Activated T-cell treated with anti-CD3 and anti-CD28 coated beads, Interleukin-2, amount 50 U/mL, for 72 hours (primary cell): ENCODE measurements at regions not wholly inside any gene's neighbourhood (a gene's known extent, or its start where the extent isn't known, plus 50 kb on each side); places are given as distances from the start of the nearest gene placed in this dataset.

ENCODE experiments used
- ATAC-seq, 2 donors: fragments of 150-1000 bp; cut with Tn5 transposase; replicated peaks in 1 of 2; 2 replicates each; pipeline ENCODE4 v1.10.0; 2021; ENCODE audit warnings: moderate library complexity in 2 of 2, mild to moderate bottlenecking in 1 of 2
- DNase-seq, 2 donors: peaks; one replicate each; pipeline ENCODE4 v3.0.0; 2021 to 2022; ENCODE audit warnings: mixed read lengths in 1 of 2
- H3K27ac Mint-ChIP-seq: one replicate; pipeline ENCODE4 v1.8.0; 2022; ENCODE audit warnings: mild to moderate bottlenecking, moderate library complexity, mixed read lengths
- H3K27me3 Mint-ChIP-seq: one replicate; pipeline ENCODE4 v1.8.0; 2022; ENCODE audit warnings: low read depth, mixed read lengths
- H3K36me3 Mint-ChIP-seq, 2 donors: one replicate each; pipeline ENCODE4 v1.8.0; 2022; ENCODE audit warnings: mixed read lengths in 2 of 2, mild to moderate bottlenecking in 1 of 2; ENCODE audit not compliant: insufficient read depth in 2 of 2
- H3K4me1 Mint-ChIP-seq: one replicate; pipeline ENCODE4 v1.8.0; 2022; ENCODE audit warnings: low read depth, mixed read lengths
- H3K4me3 Mint-ChIP-seq, 2 donors: one replicate each; pipeline ENCODE4 v1.8.0; 2022; ENCODE audit warnings: mild to moderate bottlenecking in 2 of 2, mixed read lengths in 2 of 2, moderate library complexity in 2 of 2
- H3K9me3 Mint-ChIP-seq, 2 donors: one replicate each; pipeline ENCODE4 v1.8.0; 2022; ENCODE audit warnings: mixed read lengths in 2 of 2

DNA sequence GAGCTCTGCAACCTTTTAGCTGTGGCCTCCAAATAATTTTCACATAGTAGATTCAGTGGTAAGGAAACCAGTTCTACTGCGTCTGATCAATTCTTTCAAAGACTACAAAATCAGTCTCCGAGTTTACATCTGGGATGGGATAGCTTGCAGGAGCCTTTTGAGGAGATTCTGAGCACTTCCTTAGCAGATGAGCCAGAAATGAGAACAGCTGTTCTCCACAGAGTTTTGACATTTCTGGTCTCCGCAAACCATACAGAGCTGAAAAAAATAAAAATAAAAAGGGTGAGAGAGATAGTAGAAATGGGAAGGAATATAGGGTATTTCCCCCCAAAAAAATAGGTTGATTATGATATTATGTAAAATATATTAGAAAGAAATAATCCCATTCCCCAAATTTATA is 119.3 kb downstream of the LYPLAL1 start:
- Mint-ChIP-seq H3K27me3 (no peaks in the 10 kb centered on the region), H3K36me3 (peaks cover 0 to 1% of the 10 kb centered on the region in 2 donors), H3K4me3 (no peak overlapping the region), H3K4me1 (no peaks in the 10 kb centered on the region), H3K9me3 (no peaks in the 10 kb centered on the region), H3K27ac (no peak overlapping the region)
- no peak for DNase-seq
- no peak for ATAC-seq

DNA sequence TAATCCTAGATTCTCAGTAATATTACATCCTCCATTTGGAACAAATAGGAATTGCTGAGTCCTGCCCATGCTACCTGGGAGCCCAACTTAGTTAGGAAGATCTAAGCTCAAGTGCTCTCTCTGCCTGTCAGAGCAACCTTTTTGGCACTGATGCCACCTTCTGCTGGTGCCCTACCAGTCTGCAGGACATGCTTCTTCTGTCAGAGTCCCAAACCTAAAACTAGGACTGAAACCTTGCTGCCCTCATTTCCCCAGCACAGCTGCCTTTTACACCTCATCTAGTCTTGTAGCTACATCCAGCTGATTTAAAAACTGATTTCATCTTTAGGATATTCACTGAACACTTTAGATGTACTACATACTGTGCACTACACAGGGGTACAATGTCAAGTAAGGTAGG is 118.7 kb downstream of the LYPLAL1 start:
- no peak overlapping the region for H3K27ac Mint-ChIP-seq
- no peak overlapping the region for H3K4me3 Mint-ChIP-seq
- peaks cover 0 to 1% of the 10 kb centered on the region in 2 donors for H3K36me3 Mint-ChIP-seq
- no peaks in the 10 kb centered on the region for H3K4me1 Mint-ChIP-seq
- H3K27me3 Mint-ChIP-seq, result no peaks in the 10 kb centered on the region
- DNase-seq, result no peak
- no peaks in the 10 kb centered on the region for H3K9me3 Mint-ChIP-seq
- no peak for ATAC-seq

DNA sequence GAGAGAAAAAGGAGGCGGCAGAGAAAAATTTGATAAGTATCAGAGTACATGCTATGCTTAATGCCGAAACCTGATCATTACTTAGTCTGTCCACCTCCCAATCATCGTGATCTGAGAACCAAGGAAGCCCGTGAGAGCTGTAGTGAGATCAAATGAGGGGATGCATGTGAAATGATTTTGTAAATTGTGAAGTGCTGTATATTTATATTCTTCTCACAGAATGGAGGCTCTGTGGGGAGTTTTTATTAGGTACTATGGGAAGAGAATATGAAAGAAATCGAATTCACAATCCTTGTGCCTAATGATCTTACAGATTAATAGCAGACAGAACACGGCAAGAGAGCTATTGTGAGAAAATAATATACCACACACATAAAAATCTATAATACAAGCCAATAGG is 115.5 kb downstream of the LYPLAL1 start:
- ATAC-seq, result no peak
- H3K36me3 Mint-ChIP-seq, result no peaks in the 10 kb centered on the region
- H3K27me3 Mint-ChIP-seq, result no peaks in the 10 kb centered on the region
- H3K9me3 Mint-ChIP-seq, result peaks cover 0 to 2% of the 10 kb centered on the region in 2 donors
- no peaks in the 10 kb centered on the region for H3K4me1 Mint-ChIP-seq
- no peak overlapping the region for H3K27ac Mint-ChIP-seq
- no peak overlapping the region for H3K4me3 Mint-ChIP-seq
- DNase-seq, result no peak

GRCh38 chr1:219283541-219283940 is 109.9 kb downstream of the LYPLAL1 start:
- ATAC-seq (no peak), DNase-seq (no peak)

GRCh38 chr1:219281831-219282230 is 108.2 kb downstream of the LYPLAL1 start:
- ATAC-seq, result no peak
- peaks cover 2% of the 10 kb centered on the region in 2 donors for H3K9me3 Mint-ChIP-seq
- H3K36me3 Mint-ChIP-seq, result no peaks in the 10 kb centered on the region

More at GRCh38 chr1:219283541-219283940, 109.9 kb downstream of the LYPLAL1 start:
- Mint-ChIP-seq H3K27ac (no peak overlapping the region), H3K9me3 (peaks cover 2% of the 10 kb centered on the region in 2 donors), H3K36me3 (no peaks in the 10 kb centered on the region), H3K4me1 (no peaks in the 10 kb centered on the region), H3K27me3 (no peaks in the 10 kb centered on the region), H3K4me3 (no peak overlapping the region)

GRCh38 chr1:219279017-219279770 is 105.5 kb downstream of the LYPLAL1 start:
- no peaks in the 10 kb centered on the region for H3K36me3 Mint-ChIP-seq
- H3K4me3 Mint-ChIP-seq, result no peak overlapping the region
- no peak overlapping the region for H3K27ac Mint-ChIP-seq
- H3K27me3 Mint-ChIP-seq, result no peaks in the 10 kb centered on the region
- ATAC-seq (no peak), DNase-seq (no peak)
- H3K9me3 Mint-ChIP-seq, result peaks cover 0 to 2% of the 10 kb centered on the region in 2 donors
- H3K4me1 Mint-ChIP-seq, result no peaks in the 10 kb centered on the region

More at GRCh38 chr1:219281831-219282230, 108.2 kb downstream of the LYPLAL1 start:
- H3K27ac Mint-ChIP-seq, result no peak overlapping the region
- H3K27me3 Mint-ChIP-seq, result no peaks in the 10 kb centered on the region
- no peaks in the 10 kb centered on the region for H3K4me1 Mint-ChIP-seq
- DNase-seq, result no peak
- H3K4me3 Mint-ChIP-seq, result no peak overlapping the region

DNA sequence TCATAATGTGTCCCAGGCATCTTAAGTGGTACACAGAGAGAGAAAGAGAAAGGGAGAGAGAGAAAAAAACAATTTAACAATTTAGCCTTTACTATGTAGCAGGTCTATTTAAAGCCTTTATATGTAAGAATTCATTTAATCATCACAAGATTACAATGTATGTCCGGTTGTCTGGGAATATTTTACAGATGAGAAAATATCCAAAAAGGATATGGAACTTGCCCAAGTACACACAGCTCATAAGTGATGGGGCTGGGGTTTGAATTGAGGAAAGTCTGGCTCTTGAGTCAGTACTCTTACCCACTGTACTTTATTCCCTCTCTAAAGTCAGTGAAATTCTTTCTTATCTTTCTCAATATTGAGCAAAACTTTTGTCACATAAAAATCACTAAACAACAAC is 104.6 kb downstream of the LYPLAL1 start:
- H3K36me3 Mint-ChIP-seq, result no peaks in the 10 kb centered on the region
- no peak for DNase-seq
- no peak overlapping the region for H3K4me3 Mint-ChIP-seq
- no peak overlapping the region for H3K27ac Mint-ChIP-seq
- H3K9me3 Mint-ChIP-seq, result peaks cover 0 to 2% of the 10 kb centered on the region in 2 donors
- H3K4me1 Mint-ChIP-seq, result no peaks in the 10 kb centered on the region
- H3K27me3 Mint-ChIP-seq, result no peaks in the 10 kb centered on the region
- ATAC-seq, result no peak

GRCh38 chr1:219277304-219278105 is 103.8 kb downstream of the LYPLAL1 start:
- peaks cover 0 to 2% of the 10 kb centered on the region in 2 donors for H3K9me3 Mint-ChIP-seq
- H3K27ac Mint-ChIP-seq, result no peak overlapping the region
- DNase-seq, result no peak
- no peaks in the 10 kb centered on the region for H3K27me3 Mint-ChIP-seq
- ATAC-seq, result no peak
- H3K36me3 Mint-ChIP-seq, result no peaks in the 10 kb centered on the region
- no peak overlapping the region for H3K4me3 Mint-ChIP-seq
- no peaks in the 10 kb centered on the region for H3K4me1 Mint-ChIP-seq

GRCh38 chr1:219276049-219276738 is 102.5 kb downstream of the LYPLAL1 start:
- DNase-seq, result no peak
- H3K4me1 Mint-ChIP-seq, result no peaks in the 10 kb centered on the region
- H3K27me3 Mint-ChIP-seq, result no peaks in the 10 kb centered on the region
- no peak for ATAC-seq
- no peak overlapping the region for H3K27ac Mint-ChIP-seq
- no peak overlapping the region for H3K4me3 Mint-ChIP-seq
- H3K36me3 Mint-ChIP-seq, result no peaks in the 10 kb centered on the region
- H3K9me3 Mint-ChIP-seq, result no peaks in the 10 kb centered on the region

GRCh38 chr1:219273088-219273686 is 99.5 kb downstream of the LYPLAL1 start:
- no peak for DNase-seq
- Mint-ChIP-seq H3K27ac (no peak overlapping the region), H3K27me3 (no peaks in the 10 kb centered on the region)

GRCh38 chr1:219271818-219272535 is 98.3 kb downstream of the LYPLAL1 start:
- H3K27me3 Mint-ChIP-seq, result no peaks in the 10 kb centered on the region
- no peaks in the 10 kb centered on the region for H3K36me3 Mint-ChIP-seq
- no peak overlapping the region for H3K4me3 Mint-ChIP-seq
- H3K4me1 Mint-ChIP-seq, result no peaks in the 10 kb centered on the region
- H3K9me3 Mint-ChIP-seq, result no peaks in the 10 kb centered on the region
- ATAC-seq (no peak), DNase-seq (no peak)
- H3K27ac Mint-ChIP-seq, result no peak overlapping the region

More at GRCh38 chr1:219273088-219273686, 99.5 kb downstream of the LYPLAL1 start:
- Mint-ChIP-seq H3K4me3 (no peak overlapping the region), H3K9me3 (no peaks in the 10 kb centered on the region), H3K4me1 (no peaks in the 10 kb centered on the region), H3K36me3 (no peaks in the 10 kb centered on the region)
- no peak for ATAC-seq

DNA sequence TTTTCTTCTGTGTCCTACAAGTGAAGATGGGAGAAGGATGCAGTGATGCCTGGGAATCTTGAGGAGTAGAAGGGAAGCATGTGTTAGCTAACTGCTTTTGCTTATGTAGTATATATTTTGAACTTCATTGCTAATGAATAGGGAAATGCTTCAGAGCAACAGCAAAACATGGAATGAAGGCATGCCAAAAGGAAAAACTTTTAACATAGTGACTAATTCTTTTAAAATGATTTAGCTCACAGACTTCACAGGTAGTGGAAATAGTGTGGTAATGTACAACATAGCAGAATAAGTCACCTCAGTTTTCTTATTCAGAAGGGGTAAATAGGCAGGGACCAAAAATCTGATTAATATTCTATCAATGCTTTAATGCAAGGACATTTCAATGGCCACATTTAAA is 95.5 kb downstream of the LYPLAL1 start:
- Mint-ChIP-seq H3K27me3 (no peaks in the 10 kb centered on the region), H3K4me1 (no peaks in the 10 kb centered on the region), H3K36me3 (no peaks in the 10 kb centered on the region)

More for the DNA sequence above, 95.5 kb downstream of the LYPLAL1 start:
- no peak overlapping the region for H3K4me3 Mint-ChIP-seq
- H3K9me3 Mint-ChIP-seq, result no peaks in the 10 kb centered on the region
- ATAC-seq (no peak), DNase-seq (no peak)
- no peak overlapping the region for H3K27ac Mint-ChIP-seq
